Left ventricle myocardium superior (tissue), 1 donor: ENCODE measurements at regions not wholly inside any gene's neighbourhood (a gene's known extent, or its start where the extent isn't known, plus 50 kb on each side); places are given as distances from the start of the nearest gene placed in this dataset.
"Not testable (repeated sequence)": the region's sequence is repeated elsewhere in the genome, so short reads cannot be mapped to it uniquely, and the experiment has no call there.

Experiments used
- ATAC-seq: fragments of 200-7000 bp; cut with Tn5 transposase; one replicate; pipeline ENCODE4 v1.9.1; 2020; ENCODE audit warnings: mild to moderate bottlenecking, moderate library complexity
- DNase-seq: peaks from one replicate; pipeline ENCODE4 v3.0.0-alpha.2; 2020
- intact Hi-C: fragments of 100-400 bp; cut with micrococcal nuclease; formaldehyde crosslinking; loops from one replicate; pipeline ENCODE4 v1.11.0; 2022
- donor health status: DM: no; HTN: yes; CAD: no; lungs with severe emphysema.

- intact Hi-C loops = no loop called here
- DNase-seq = no peak
- no peak for ATAC-seq
Measured at GRCh38 chr18:56296381-56296780, 342.0 kb downstream of the TXNL1 start.

GRCh38 chr18:56294484-56295183 is 343.8 kb downstream of the TXNL1 start:
- DNase-seq (no peak), ATAC-seq (no peak)
- intact Hi-C loops = no loop called here

GRCh38 chr18:56291294-56291693 is 347.1 kb downstream of the TXNL1 start:
- ATAC-seq (no peak), DNase-seq (no peak)
- intact Hi-C loops = no loop called here

GRCh38 chr18:56289381-56289780 is 349.0 kb downstream of the TXNL1 start:
- peak; percentile 47 for ATAC-seq
- intact Hi-C loops = no loop called here

GRCh38 chr18:56286775-56287325 is 351.5 kb downstream of the TXNL1 start:
- no peak for ATAC-seq
- intact Hi-C loops = no loop called here
- no peak for DNase-seq

More at GRCh38 chr18:56289381-56289780, 349.0 kb downstream of the TXNL1 start:
- DNase-seq = no peak

- ATAC-seq (no peak), DNase-seq (no peak)
- intact Hi-C loops = no loop called here
Measured at GRCh38 chr18:56285387-56286065, 352.9 kb downstream of the TXNL1 start.

- DNase-seq = no peak
- intact Hi-C loops = no loop called here
- no peak for ATAC-seq
Measured at GRCh38 chr18:56284319-56284718, 354.1 kb downstream of the TXNL1 start.

GRCh38 chr18:56283316-56283715 is 355.1 kb downstream of the TXNL1 start:
- DNase-seq (no peak), ATAC-seq (no peak)
- intact Hi-C loops = no loop called here

- DNase-seq = no peak
- intact Hi-C loops = no loop called here
- ATAC-seq = no peak
Measured at GRCh38 chr18:56282234-56283104, 355.9 kb downstream of the TXNL1 start.

- DNase-seq, intact Hi-C loops, ATAC-seq: not testable (repeated sequence)
Measured at GRCh38 chr18:56279816-56280215, 358.6 kb downstream of the TXNL1 start.

- intact Hi-C loops = no loop called here
- no peak for DNase-seq
- ATAC-seq = no peak
Measured at GRCh38 chr18:56278421-56279003, 359.9 kb downstream of the TXNL1 start.

GRCh38 chr18:56276466-56276865 is 361.9 kb downstream of the TXNL1 start:
- intact Hi-C loops = no loop called here
- no peak for ATAC-seq
- no peak for DNase-seq

- ATAC-seq = no peak
- no peak for DNase-seq
- intact Hi-C loops = no loop called here
Measured at GRCh38 chr18:56273541-56274219, 364.7 kb downstream of the TXNL1 start.

- DNase-seq (no peak), ATAC-seq (no peak)
- intact Hi-C loops = no loop called here
Measured at GRCh38 chr18:56270671-56271250, 367.6 kb downstream of the TXNL1 start.

- ATAC-seq (no peak), DNase-seq (no peak)
- intact Hi-C loops = no loop called here
Measured at GRCh38 chr18:56269958-56270357, 368.4 kb downstream of the TXNL1 start.

GRCh38 chr18:56268952-56269351 is 369.4 kb downstream of the TXNL1 start:
- DNase-seq (no peak), ATAC-seq (no peak)
- intact Hi-C loops = no loop called here

GRCh38 chr18:56267334-56267733 is 371.1 kb downstream of the TXNL1 start:
- ATAC-seq (peak; percentile 33), DNase-seq (peak; percentile 62)
- intact Hi-C loops = no loop called here

GRCh38 chr18:56258178-56258577 is 380.2 kb downstream of the TXNL1 start:
- DNase-seq (no peak), ATAC-seq (no peak)
- intact Hi-C loops = no loop called here
